T-helper 1 cell treated with Interleukin-12 subunit alpha and Interleukin-12 subunit beta and Interleukin-4 antibody, amounts not matched to agents 30 μg/mL and 1 μg/mL, for 36 hours (primary cell): ENCODE measurements at regions not wholly inside any gene's neighbourhood (a gene's known extent, or its start where the extent isn't known, plus 50 kb on each side); places are given as distances from the start of the nearest gene placed in this dataset.

ENCODE experiments used
- H3K27ac Mint-ChIP-seq: one replicate; pipeline ENCODE4 v1.8.0; 2021; ENCODE audit warnings: mild to moderate bottlenecking, mixed read lengths
- H3K27me3 Mint-ChIP-seq: one replicate; pipeline ENCODE4 v1.8.0; 2021; ENCODE audit warnings: low read depth, mixed read lengths
- H3K36me3 Mint-ChIP-seq: one replicate; pipeline ENCODE4 v1.8.0; 2021; ENCODE audit warnings: low read depth, mixed read lengths
- H3K4me1 Mint-ChIP-seq: one replicate; pipeline ENCODE4 v1.8.0; 2021; ENCODE audit warnings: low read depth, mixed read lengths
- H3K4me3 Mint-ChIP-seq: one replicate; pipeline ENCODE4 v1.8.0; 2021; ENCODE audit warnings: mild to moderate bottlenecking, moderate library complexity, mixed read lengths
- H3K9me3 Mint-ChIP-seq: one replicate; pipeline ENCODE4 v1.8.0; 2021; ENCODE audit warnings: mixed read lengths

DNA sequence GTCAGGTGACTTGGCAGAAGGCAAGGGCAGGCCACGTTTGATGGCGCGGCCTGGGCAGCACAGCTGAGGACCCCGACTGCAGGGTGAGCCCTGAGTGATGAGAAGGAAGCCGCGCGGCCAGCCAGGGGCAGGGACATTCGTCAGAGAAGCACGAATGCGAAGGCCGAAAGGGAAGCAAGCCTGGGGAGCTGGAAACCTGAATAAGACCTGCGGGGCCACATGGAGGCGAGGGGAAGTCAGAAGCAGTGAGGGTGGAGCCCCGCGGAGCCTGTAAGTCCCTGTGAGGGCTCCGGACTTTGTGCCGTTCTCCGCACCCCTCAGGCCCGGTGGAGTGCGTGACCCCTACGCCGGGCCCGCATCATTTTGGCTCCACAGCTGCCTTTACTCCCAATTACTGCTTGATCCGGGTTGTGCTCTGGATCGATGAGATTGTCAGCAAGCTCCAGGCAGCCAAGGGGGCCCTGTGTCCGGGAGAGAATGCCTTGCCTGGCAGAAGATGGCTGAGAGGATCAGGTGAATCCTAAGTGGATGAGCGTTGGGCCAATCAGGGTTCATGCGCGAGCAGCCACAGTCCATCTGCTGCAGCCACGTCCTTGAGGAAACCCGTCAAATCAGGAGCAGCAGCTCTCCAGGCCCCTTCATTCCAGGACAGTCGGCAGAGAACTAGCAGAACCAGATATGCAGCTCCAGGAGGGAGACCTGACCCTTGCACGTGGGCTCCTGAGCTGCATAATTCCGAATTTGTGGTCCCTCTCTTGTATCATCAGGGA lies 293.3 kb upstream of the SHH start:
- no peaks in the 10 kb centered on the region for H3K27me3 Mint-ChIP-seq
- no peaks in the 10 kb centered on the region for H3K9me3 Mint-ChIP-seq
- H3K4me3 Mint-ChIP-seq = no peak overlapping the region
- no peak overlapping the region for H3K27ac Mint-ChIP-seq
- no peaks in the 10 kb centered on the region for H3K36me3 Mint-ChIP-seq
- H3K4me1 Mint-ChIP-seq = no peaks in the 10 kb centered on the region

- H3K36me3 Mint-ChIP-seq = no peaks in the 10 kb centered on the region
- H3K4me1 Mint-ChIP-seq = no peaks in the 10 kb centered on the region
- no peaks in the 10 kb centered on the region for H3K27me3 Mint-ChIP-seq
- no peaks in the 10 kb centered on the region for H3K9me3 Mint-ChIP-seq
- no peak overlapping the region for H3K27ac Mint-ChIP-seq
- H3K4me3 Mint-ChIP-seq = no peak overlapping the region
Observed at GRCh38 chr7:156104501-156105336, 292.5 kb upstream of the SHH start.

DNA sequence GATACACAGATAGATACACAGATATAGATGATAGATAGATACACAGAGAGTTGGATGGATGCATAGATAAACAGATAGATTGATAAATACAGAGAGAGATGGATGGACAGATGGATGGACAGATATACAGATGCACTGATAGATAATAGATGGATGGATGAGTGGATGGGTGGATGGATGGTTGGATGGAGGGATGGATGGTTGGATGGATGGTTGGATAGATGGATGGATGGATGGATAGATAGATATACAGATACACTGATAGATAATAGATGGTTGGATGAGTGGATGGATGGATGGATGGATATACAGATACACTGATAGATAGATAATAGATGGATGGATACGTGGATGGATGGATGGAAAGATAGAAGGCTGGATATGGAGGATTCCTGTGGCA lies 290.0 kb upstream of the SHH start:
- no peak overlapping the region for H3K27ac Mint-ChIP-seq
- H3K4me3 Mint-ChIP-seq = no peak overlapping the region
- H3K4me1 Mint-ChIP-seq = no peaks in the 10 kb centered on the region
- no peaks in the 10 kb centered on the region for H3K27me3 Mint-ChIP-seq
- H3K9me3 Mint-ChIP-seq = no peaks in the 10 kb centered on the region
- H3K36me3 Mint-ChIP-seq = no peaks in the 10 kb centered on the region

DNA sequence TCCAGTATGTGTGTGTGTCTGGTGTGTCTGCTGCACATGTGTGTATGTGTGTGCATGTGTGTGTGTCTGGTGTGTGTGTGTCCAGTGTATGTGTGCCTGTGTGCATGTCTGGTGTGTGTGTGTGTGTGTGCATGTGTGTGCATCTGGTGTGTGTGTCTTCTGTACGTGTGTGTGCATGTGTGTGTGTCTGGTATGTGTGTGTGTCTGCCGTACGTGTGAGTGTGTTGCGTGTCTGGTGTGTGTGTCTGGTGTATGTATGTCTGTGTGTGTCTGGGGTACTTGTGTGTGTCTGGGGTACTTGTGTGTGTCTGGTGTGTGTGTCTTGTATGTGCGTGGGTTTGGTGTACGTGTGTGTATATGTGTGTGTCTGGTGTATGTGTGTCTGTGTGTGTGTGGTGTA lies 289.1 kb upstream of the SHH start:
- Mint-ChIP-seq H3K4me1 (no peaks in the 10 kb centered on the region), H3K36me3 (no peaks in the 10 kb centered on the region), H3K4me3 (no peak overlapping the region), H3K27ac (no peak overlapping the region), H3K9me3 (no peaks in the 10 kb centered on the region), H3K27me3 (no peaks in the 10 kb centered on the region)

GRCh38 chr7:156100086-156100485 lies 287.8 kb upstream of the SHH start:
- Mint-ChIP-seq H3K27me3 (no peaks in the 10 kb centered on the region), H3K4me3 (no peak overlapping the region), H3K27ac (no peak overlapping the region), H3K36me3 (no peaks in the 10 kb centered on the region), H3K9me3 (no peaks in the 10 kb centered on the region), H3K4me1 (no peaks in the 10 kb centered on the region)

GRCh38 chr7:156099085-156099484 lies 286.8 kb upstream of the SHH start:
- Mint-ChIP-seq H3K4me3 (no peak overlapping the region), H3K27me3 (no peaks in the 10 kb centered on the region), H3K9me3 (no peaks in the 10 kb centered on the region), H3K4me1 (no peaks in the 10 kb centered on the region), H3K36me3 (no peaks in the 10 kb centered on the region), H3K27ac (no peak overlapping the region)

DNA sequence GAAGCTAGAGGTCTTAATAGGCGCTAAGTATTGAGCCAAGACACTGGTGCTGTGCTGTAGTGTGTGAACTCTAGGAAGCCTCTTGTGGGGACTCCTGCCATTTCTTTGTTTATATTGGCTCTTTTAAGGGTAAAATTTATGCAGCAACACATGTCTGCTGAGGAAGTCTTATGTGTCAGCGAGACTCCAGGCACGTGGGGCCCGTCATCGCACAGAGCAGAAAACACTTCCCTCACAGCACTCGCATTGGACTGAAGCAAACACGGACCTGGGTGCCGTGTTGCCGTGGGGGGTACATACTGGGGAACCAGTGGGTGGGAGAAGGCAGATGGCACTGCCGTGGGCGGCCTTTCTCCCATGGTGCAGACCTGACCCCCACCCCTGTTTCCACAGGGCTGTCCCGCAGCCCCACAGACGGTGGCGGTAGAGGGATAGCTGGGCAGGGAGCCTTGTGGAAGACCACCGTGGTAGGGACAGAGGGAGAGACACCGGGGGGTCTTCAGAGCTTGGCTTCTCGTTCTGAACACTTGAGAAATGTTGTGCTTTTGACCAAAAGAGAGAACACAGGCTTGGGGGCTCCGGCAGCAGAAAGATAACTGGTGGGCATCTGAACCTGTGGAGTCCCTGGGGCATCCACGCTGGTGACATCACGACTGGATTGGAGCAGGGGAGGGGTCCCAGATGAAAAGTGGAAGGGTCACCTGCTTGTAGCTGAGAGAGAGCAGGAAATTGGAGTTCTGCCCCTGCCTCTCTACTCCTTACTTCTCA lies 284.7 kb upstream of the SHH start:
- Mint-ChIP-seq H3K27me3 (no peaks in the 10 kb centered on the region), H3K27ac (no peak overlapping the region), H3K36me3 (no peaks in the 10 kb centered on the region), H3K4me1 (no peaks in the 10 kb centered on the region), H3K4me3 (no peak overlapping the region), H3K9me3 (no peaks in the 10 kb centered on the region)

GRCh38 chr7:156095908-156096539 lies 283.8 kb upstream of the SHH start:
- H3K27me3 Mint-ChIP-seq = no peaks in the 10 kb centered on the region
- no peaks in the 10 kb centered on the region for H3K36me3 Mint-ChIP-seq
- H3K27ac Mint-ChIP-seq = no peak overlapping the region
- H3K9me3 Mint-ChIP-seq = no peaks in the 10 kb centered on the region
- H3K4me1 Mint-ChIP-seq = no peaks in the 10 kb centered on the region
- H3K4me3 Mint-ChIP-seq = no peak overlapping the region

GRCh38 chr7:156094350-156095146 lies 282.3 kb upstream of the SHH start:
- Mint-ChIP-seq H3K4me1 (no peaks in the 10 kb centered on the region), H3K4me3 (no peak overlapping the region), H3K36me3 (no peaks in the 10 kb centered on the region), H3K27ac (no peak overlapping the region), H3K27me3 (no peaks in the 10 kb centered on the region), H3K9me3 (no peaks in the 10 kb centered on the region)

DNA sequence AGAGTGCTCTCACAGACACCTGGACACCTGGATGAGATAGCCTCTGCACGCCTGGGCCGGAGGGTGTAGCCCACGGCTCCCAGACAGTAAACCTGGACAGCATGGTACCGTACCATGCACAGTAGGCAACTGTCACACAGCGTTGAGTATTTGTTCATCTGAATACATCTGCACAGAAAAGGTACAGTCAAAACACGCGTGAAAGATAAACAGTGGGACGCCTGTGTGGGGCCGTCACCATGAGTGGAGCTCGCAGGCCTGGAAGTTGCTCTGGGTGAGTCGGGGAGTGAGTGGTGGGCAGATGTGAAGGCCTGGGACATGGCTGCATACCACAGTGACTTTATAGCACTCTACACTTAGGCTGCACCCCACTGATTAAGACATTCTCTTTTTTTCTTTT lies 280.0 kb upstream of the SHH start:
- Mint-ChIP-seq H3K9me3 (no peaks in the 10 kb centered on the region), H3K4me3 (no peak overlapping the region), H3K27ac (no peak overlapping the region), H3K36me3 (no peaks in the 10 kb centered on the region), H3K4me1 (no peaks in the 10 kb centered on the region), H3K27me3 (no peaks in the 10 kb centered on the region)

DNA sequence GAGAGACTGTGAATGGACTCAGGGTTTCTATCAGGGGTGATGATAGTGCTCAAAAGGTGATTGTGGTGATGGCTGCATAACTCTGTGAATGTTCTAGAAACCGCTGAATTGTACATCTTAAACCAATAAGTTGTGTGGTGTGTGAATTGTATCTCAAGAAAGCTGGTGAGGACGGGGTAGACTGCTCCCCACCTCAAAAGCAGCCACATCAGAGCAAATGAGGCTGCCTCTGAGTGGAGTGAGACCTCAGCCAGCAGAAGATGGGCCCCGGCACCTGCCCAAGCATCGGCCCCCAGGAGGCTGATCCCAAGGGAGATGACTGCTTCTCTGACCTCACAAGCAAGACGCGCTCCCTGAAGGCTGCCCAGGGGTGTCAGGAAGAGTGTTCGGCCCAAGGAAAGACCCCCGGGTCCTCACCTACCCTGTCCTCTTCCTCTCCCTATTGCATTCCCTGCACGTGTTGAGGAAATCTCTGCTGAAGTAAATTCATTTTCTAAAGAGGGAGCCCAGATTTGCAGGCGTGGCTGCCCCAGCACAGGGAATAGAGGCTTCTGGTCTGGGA lies 279.3 kb upstream of the SHH start:
- Mint-ChIP-seq H3K9me3 (no peaks in the 10 kb centered on the region), H3K27ac (no peak overlapping the region), H3K36me3 (no peaks in the 10 kb centered on the region), H3K4me3 (no peak overlapping the region), H3K4me1 (no peaks in the 10 kb centered on the region), H3K27me3 (no peaks in the 10 kb centered on the region)

- no peaks in the 10 kb centered on the region for H3K27me3 Mint-ChIP-seq
Observed at GRCh38 chr7:156090988-156091387, 278.7 kb upstream of the SHH start.

DNA sequence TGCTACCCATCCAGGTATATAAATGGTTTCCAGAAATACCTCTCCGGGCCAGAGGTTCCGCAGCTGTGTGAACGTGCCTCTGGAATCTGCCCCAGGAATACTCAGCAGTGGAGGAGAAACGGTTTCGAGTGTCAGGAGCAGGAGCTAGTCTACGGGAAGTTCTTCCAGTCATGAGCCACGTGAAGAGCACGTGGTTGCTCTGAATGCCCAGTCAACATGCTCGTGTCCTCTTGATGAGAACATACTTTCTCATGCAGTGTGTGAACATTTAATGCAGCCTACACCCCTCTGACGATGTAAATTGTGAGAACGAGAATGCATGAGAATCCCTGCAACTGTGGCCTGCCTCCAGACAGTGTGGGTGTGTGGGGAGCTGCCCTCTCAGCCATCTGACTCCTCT lies 277.0 kb upstream of the SHH start:
- Mint-ChIP-seq H3K4me3 (no peak overlapping the region), H3K36me3 (no peaks in the 10 kb centered on the region), H3K27ac (no peak overlapping the region), H3K9me3 (no peaks in the 10 kb centered on the region), H3K4me1 (no peaks in the 10 kb centered on the region), H3K27me3 (no peaks in the 10 kb centered on the region)

More at GRCh38 chr7:156090988-156091387, 278.7 kb upstream of the SHH start:
- Mint-ChIP-seq H3K36me3 (no peaks in the 10 kb centered on the region), H3K4me3 (no peak overlapping the region), H3K9me3 (no peaks in the 10 kb centered on the region), H3K4me1 (no peaks in the 10 kb centered on the region), H3K27ac (no peak overlapping the region)
